ENCODE measurements at regions not wholly inside any gene's neighbourhood (a gene's known extent, or its start where the extent isn't known, plus 50 kb on each side); places are given as distances from the start of the nearest gene placed in this dataset.

- H3F3A ChIP-seq (replicated peaks; ENCODE audit: low read depth), result no peaks in the 10 kb centered on the region
- DNase-seq (ENCODE audit: low spot score), result peak; percentile 5
- no peaks in the 10 kb centered on the region for H4K20me1 ChIP-seq (replicated peaks; ENCODE audit: insufficient read depth)
- H3K27me3 ChIP-seq (ENCODE audit: insufficient read depth), result no peaks in the 10 kb centered on the region
- Mint-ChIP-seq H3K9me3 (0 out of 3 replicates have a peak, but pooled peaks cover 8% of the 10 kb centered on the region), H3K4me3 (no peak overlapping the region), H3K27me3 (ENCODE audit: insufficient read depth, low read depth, poor library complexity) (no peaks in the 10 kb centered on the region), H3K36me3 (ENCODE audit: low read depth) (no peaks in the 10 kb centered on the region), H3K4me1 (peaks cover 29% of the 10 kb centered on the region), H3K27ac (peak overlapping the region; percentile 72; the same call in 1 of the 2 replicates)
- no peaks in the 10 kb centered on the region for H3K79me2 ChIP-seq (replicated peaks; ENCODE audit: insufficient read depth)
- peak overlapping the region; percentile 38; the same call in 1 of the 2 replicates for H2AFZ ChIP-seq
- no peak overlapping the region for H3K4me2 ChIP-seq
- no peak for ATAC-seq
- H3K27ac ChIP-seq (ENCODE audit: low read depth), result no peak overlapping the region
- H3K4me1 ChIP-seq (ENCODE audit: insufficient read depth), result peaks cover 14% of the 10 kb centered on the region
- no peaks in the 10 kb centered on the region for H3K9me2 ChIP-seq (ENCODE audit: insufficient read depth)
- no peak overlapping the region for H3K4me3 ChIP-seq
- H3K36me3 ChIP-seq (ENCODE audit: insufficient read depth), result no peaks in the 10 kb centered on the region
- TF ChIP-seq, protein P1, sequence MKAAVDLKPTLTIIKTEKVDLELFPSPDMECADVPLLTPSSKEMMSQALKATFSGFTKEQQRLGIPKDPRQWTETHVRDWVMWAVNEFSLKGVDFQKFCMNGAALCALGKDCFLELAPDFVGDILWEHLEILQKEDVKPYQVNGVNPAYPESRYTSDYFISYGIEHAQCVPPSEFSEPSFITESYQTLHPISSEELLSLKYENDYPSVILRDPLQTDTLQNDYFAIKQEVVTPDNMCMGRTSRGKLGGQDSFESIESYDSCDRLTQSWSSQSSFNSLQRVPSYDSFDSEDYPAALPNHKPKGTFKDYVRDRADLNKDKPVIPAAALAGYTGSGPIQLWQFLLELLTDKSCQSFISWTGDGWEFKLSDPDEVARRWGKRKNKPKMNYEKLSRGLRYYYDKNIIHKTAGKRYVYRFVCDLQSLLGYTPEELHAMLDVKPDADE (IDR thresholded peaks at IDR 0.05), result no peak
- TF ChIP-seq ZNF114 (CRISPR knock-in tag; IDR thresholded peaks at IDR 0.05) (no peak), JUNB (IDR thresholded peaks at IDR 0.05; ENCODE audit: unreplicated experiment) (no peak), EZH2 (IDR thresholded peaks at IDR 0.05; ENCODE audit: low read depth, unreplicated experiment) (no peak), EZH2phosphoT487 (IDR thresholded peaks at IDR 0.05; ENCODE audit: unreplicated experiment) (no peak), POLR2AphosphoS5 (IDR thresholded peaks at IDR 0.05; ENCODE audit: low read depth) (no peak), STAT1 (IDR thresholded peaks at IDR 0.05; ENCODE audit: unreplicated experiment) (no peak), ZNF331 (CRISPR knock-in tag; IDR thresholded peaks at IDR 0.05; ENCODE audit: low read depth) (no peak), CREB1 (CRISPR knock-in tag; IDR thresholded peaks at IDR 0.05; ENCODE audit: low read depth) (no peak), NANOG (IDR thresholded peaks at IDR 0.05; ENCODE audit: borderline replicate concordance) (no peak)
- TF ChIP-seq, protein P2, sequence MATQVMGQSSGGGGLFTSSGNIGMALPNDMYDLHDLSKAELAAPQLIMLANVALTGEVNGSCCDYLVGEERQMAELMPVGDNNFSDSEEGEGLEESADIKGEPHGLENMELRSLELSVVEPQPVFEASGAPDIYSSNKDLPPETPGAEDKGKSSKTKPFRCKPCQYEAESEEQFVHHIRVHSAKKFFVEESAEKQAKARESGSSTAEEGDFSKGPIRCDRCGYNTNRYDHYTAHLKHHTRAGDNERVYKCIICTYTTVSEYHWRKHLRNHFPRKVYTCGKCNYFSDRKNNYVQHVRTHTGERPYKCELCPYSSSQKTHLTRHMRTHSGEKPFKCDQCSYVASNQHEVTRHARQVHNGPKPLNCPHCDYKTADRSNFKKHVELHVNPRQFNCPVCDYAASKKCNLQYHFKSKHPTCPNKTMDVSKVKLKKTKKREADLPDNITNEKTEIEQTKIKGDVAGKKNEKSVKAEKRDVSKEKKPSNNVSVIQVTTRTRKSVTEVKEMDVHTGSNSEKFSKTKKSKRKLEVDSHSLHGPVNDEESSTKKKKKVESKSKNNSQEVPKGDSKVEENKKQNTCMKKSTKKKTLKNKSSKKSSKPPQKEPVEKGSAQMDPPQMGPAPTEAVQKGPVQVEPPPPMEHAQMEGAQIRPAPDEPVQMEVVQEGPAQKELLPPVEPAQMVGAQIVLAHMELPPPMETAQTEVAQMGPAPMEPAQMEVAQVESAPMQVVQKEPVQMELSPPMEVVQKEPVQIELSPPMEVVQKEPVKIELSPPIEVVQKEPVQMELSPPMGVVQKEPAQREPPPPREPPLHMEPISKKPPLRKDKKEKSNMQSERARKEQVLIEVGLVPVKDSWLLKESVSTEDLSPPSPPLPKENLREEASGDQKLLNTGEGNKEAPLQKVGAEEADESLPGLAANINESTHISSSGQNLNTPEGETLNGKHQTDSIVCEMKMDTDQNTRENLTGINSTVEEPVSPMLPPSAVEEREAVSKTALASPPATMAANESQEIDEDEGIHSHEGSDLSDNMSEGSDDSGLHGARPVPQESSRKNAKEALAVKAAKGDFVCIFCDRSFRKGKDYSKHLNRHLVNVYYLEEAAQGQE (IDR thresholded peaks at IDR 0.05; ENCODE audit: unreplicated experiment), result no peak
- TF ChIP-seq, protein P3, sequence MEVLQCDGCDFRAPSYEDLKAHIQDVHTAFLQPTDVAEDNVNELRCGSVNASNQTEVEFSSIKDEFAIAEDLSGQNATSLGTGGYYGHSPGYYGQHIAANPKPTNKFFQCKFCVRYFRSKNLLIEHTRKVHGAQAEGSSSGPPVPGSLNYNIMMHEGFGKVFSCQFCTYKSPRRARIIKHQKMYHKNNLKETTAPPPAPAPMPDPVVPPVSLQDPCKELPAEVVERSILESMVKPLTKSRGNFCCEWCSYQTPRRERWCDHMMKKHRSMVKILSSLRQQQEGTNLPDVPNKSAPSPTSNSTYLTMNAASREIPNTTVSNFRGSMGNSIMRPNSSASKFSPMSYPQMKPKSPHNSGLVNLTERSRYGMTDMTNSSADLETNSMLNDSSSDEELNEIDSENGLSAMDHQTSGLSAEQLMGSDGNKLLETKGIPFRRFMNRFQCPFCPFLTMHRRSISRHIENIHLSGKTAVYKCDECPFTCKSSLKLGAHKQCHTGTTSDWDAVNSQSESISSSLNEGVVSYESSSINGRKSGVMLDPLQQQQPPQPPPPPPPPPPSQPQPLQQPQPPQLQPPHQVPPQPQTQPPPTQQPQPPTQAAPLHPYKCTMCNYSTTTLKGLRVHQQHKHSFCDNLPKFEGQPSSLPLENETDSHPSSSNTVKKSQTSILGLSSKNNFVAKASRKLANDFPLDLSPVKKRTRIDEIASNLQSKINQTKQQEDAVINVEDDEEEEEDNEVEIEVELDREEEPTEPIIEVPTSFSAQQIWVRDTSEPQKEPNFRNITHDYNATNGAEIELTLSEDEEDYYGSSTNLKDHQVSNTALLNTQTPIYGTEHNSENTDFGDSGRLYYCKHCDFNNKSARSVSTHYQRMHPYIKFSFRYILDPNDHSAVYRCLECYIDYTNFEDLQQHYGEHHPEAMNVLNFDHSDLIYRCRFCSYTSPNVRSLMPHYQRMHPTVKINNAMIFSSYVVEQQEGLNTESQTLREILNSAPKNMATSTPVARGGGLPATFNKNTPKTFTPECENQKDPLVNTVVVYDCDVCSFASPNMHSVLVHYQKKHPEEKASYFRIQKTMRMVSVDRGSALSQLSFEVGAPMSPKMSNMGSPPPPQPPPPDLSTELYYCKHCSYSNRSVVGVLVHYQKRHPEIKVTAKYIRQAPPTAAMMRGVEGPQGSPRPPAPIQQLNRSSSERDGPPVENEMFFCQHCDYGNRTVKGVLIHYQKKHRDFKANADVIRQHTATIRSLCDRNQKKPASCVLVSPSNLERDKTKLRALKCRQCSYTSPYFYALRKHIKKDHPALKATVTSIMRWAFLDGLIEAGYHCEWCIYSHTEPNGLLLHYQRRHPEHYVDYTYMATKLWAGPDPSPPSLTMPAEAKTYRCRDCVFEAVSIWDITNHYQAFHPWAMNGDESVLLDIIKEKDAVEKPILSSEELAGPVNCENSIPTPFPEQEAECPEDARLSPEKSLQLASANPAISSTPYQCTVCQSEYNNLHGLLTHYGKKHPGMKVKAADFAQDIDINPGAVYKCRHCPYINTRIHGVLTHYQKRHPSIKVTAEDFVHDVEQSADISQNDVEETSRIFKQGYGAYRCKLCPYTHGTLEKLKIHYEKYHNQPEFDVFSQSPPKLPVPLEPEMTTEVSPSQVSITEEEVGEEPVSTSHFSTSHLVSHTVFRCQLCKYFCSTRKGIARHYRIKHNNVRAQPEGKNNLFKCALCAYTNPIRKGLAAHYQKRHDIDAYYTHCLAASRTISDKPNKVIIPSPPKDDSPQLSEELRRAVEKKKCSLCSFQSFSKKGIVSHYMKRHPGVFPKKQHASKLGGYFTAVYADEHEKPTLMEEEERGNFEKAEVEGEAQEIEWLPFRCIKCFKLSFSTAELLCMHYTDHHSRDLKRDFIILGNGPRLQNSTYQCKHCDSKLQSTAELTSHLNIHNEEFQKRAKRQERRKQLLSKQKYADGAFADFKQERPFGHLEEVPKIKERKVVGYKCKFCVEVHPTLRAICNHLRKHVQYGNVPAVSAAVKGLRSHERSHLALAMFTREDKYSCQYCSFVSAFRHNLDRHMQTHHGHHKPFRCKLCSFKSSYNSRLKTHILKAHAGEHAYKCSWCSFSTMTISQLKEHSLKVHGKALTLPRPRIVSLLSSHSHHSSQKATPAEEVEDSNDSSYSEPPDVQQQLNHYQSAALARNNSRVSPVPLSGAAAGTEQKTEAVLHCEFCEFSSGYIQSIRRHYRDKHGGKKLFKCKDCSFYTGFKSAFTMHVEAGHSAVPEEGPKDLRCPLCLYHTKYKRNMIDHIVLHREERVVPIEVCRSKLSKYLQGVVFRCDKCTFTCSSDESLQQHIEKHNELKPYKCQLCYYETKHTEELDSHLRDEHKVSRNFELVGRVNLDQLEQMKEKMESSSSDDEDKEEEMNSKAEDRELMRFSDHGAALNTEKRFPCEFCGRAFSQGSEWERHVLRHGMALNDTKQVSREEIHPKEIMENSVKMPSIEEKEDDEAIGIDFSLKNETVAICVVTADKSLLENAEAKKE (CRISPR knock-in tag; IDR thresholded peaks at IDR 0.05), result no peak
- TF ChIP-seq, protein P4, sequence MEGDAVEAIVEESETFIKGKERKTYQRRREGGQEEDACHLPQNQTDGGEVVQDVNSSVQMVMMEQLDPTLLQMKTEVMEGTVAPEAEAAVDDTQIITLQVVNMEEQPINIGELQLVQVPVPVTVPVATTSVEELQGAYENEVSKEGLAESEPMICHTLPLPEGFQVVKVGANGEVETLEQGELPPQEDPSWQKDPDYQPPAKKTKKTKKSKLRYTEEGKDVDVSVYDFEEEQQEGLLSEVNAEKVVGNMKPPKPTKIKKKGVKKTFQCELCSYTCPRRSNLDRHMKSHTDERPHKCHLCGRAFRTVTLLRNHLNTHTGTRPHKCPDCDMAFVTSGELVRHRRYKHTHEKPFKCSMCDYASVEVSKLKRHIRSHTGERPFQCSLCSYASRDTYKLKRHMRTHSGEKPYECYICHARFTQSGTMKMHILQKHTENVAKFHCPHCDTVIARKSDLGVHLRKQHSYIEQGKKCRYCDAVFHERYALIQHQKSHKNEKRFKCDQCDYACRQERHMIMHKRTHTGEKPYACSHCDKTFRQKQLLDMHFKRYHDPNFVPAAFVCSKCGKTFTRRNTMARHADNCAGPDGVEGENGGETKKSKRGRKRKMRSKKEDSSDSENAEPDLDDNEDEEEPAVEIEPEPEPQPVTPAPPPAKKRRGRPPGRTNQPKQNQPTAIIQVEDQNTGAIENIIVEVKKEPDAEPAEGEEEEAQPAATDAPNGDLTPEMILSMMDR (conservative IDR thresholded peaks at IDR 0.05; ENCODE audit: low read depth in 2 of 2), result no peak
Observed at GRCh38 chr3:193894121-193894863, 241.7 kb upstream of the HES1 start.
